H9 (cell line): ENCODE measurements at regions not wholly inside any gene's neighbourhood (a gene's known extent, or its start where the extent isn't known, plus 50 kb on each side); places are given as distances from the start of the nearest gene placed in this dataset.

Experiments
- DNase-seq: peaks from one replicate; pipeline ENCODE4 v3.0.0-alpha.2; 2017
- H2AFZ ChIP-seq: one replicate; pipeline ENCODE4 v1.6.1; 2013; ENCODE audit warnings: mild to moderate bottlenecking, low read length, control low read depth, moderate library complexity
- H2AK5ac ChIP-seq: 2 replicates; pipeline ENCODE4 v1.6.1; 2013; ENCODE audit warnings: low read length, control low read depth, mixed read lengths; ENCODE audit not compliant: insufficient read length
- H2BK120ac ChIP-seq: one replicate; pipeline ENCODE4 v1.6.1; 2013; ENCODE audit warnings: low read depth, mild to moderate bottlenecking, low read length, control low read depth, inconsistent platforms; ENCODE audit not compliant: poor library complexity, severe bottlenecking
- H2BK12ac ChIP-seq: 2 replicates; pipeline ENCODE4 v1.6.1; 2013; ENCODE audit warnings: low read length, control low read depth, mixed read lengths, low read depth; ENCODE audit not compliant: insufficient read length
- H2BK15ac ChIP-seq: 2 replicates; pipeline ENCODE4 v1.6.1; 2013; ENCODE audit warnings: low read depth, low read length, control low read depth
- H2BK20ac ChIP-seq: one replicate; pipeline ENCODE4 v1.6.1; 2013; ENCODE audit warnings: low read depth, mild to moderate bottlenecking, low read length, control low read depth, inconsistent platforms; ENCODE audit not compliant: poor library complexity, severe bottlenecking
- H2BK5ac ChIP-seq: 2 replicates; pipeline ENCODE4 v1.6.1; 2013; ENCODE audit warnings: low read length, control low read depth, mixed read lengths; ENCODE audit not compliant: insufficient read length
- H3K14ac ChIP-seq: 2 replicates; pipeline ENCODE4 v1.6.1; 2013; ENCODE audit warnings: low read length, control low read depth; ENCODE audit not compliant: insufficient read depth
- H3K18ac ChIP-seq: 2 replicates; pipeline ENCODE4 v1.6.1; 2013; ENCODE audit warnings: low read depth, mild to moderate bottlenecking, mixed read lengths, low read length, control low read depth; ENCODE audit not compliant: insufficient read length
- H3K23ac ChIP-seq: 2 replicates; pipeline ENCODE4 v1.6.1; 2013; ENCODE audit warnings: low read length, control low read depth, mixed read lengths, low read depth; ENCODE audit not compliant: insufficient read length
- H3K23me2 ChIP-seq: 2 replicates; pipeline ENCODE4 v1.6.1; 2013; ENCODE audit warnings: low read depth, mild to moderate bottlenecking, mixed read lengths, low read length, control low read depth; ENCODE audit not compliant: insufficient read length, poor library complexity, severe bottlenecking
- H3K27ac ChIP-seq: 2 replicates; pipeline ENCODE4 v1.5.1; 2013; ENCODE audit warnings: low read length, control low read depth, mixed read lengths, low read depth; ENCODE audit not compliant: insufficient read length
- H3K27me3 ChIP-seq: 2 replicates; pipeline ENCODE4 v1.6.1; 2013; ENCODE audit warnings: low read length, control low read depth, inconsistent platforms; ENCODE audit not compliant: insufficient read depth
- H3K4ac ChIP-seq: 2 replicates; pipeline ENCODE4 v1.6.1; 2013; ENCODE audit warnings: low read depth, mild to moderate bottlenecking, control low read depth, inconsistent platforms, low read length, moderate library complexity
- H3K4me1 ChIP-seq: 2 replicates; pipeline ENCODE4 v1.6.1; 2013; ENCODE audit warnings: low read length, control low read depth, inconsistent platforms; ENCODE audit not compliant: insufficient read depth
- H3K4me2 ChIP-seq: 2 replicates; pipeline ENCODE4 v1.6.1; 2013; ENCODE audit warnings: low read length, control low read depth, mixed read lengths; ENCODE audit not compliant: insufficient read length, insufficient read depth
- H3K56ac ChIP-seq: 2 replicates; pipeline ENCODE4 v1.6.1; 2013; ENCODE audit warnings: low read depth, mild to moderate bottlenecking, mixed read lengths, low read length, control low read depth; ENCODE audit not compliant: insufficient read length
- H3K79me1 ChIP-seq: 2 replicates; pipeline ENCODE4 v1.6.1; 2013; ENCODE audit warnings: low read depth, mild to moderate bottlenecking, moderate library complexity, low read length, control low read depth, inconsistent platforms; ENCODE audit not compliant: insufficient read depth, poor library complexity, severe bottlenecking
- H3K79me2 ChIP-seq: 2 replicates; pipeline ENCODE4 v1.6.1; 2013; ENCODE audit warnings: low read length, control low read depth, inconsistent platforms; ENCODE audit not compliant: insufficient read depth
- H3K9ac ChIP-seq: 2 replicates; pipeline ENCODE4 v1.6.1; 2013; ENCODE audit warnings: low read length, control low read depth, mixed read lengths; ENCODE audit not compliant: insufficient read length; ENCODE audit errors: extremely low read depth
- H3K9me3 ChIP-seq: one replicate; pipeline ENCODE4 v1.6.1; 2013; ENCODE audit warnings: low read depth, low read length, inconsistent platforms; ENCODE audit not compliant: control insufficient read depth
- H3T11ph ChIP-seq: one replicate; pipeline ENCODE4 v1.6.1; 2013; ENCODE audit warnings: mild to moderate bottlenecking, low read length, control low read depth, inconsistent platforms
- H4K20me1 ChIP-seq: one replicate; pipeline ENCODE4 v1.6.1; 2013; ENCODE audit not compliant: control insufficient read depth, insufficient read length, insufficient read depth
- H4K5ac ChIP-seq: 2 replicates; pipeline ENCODE4 v1.6.1; 2013; ENCODE audit warnings: low read depth, mild to moderate bottlenecking, mixed read lengths, low read length, control low read depth; ENCODE audit not compliant: insufficient read length
- H4K8ac ChIP-seq: replicated peaks from 2 replicates; pipeline ENCODE4 v1.6.1; 2013; ENCODE audit warnings: low read length, control low read depth, mixed read lengths, low read depth; ENCODE audit not compliant: insufficient read length
- H4K91ac ChIP-seq: 2 replicates; pipeline ENCODE4 v1.6.1; 2013; ENCODE audit warnings: low read depth, mild to moderate bottlenecking, moderate library complexity, mixed read lengths, low read length, control low read depth; ENCODE audit not compliant: insufficient read length
- H3K27ac Mint-ChIP-seq, 3 experiments: 2 replicates in 2 of 3; 3 replicates in 1 of 3; pipeline ENCODE4 v1.8.0; 2020 to 2021; ENCODE audit warnings: mixed read lengths in 3 of 3, mild to moderate bottlenecking in 1 of 3, moderate library complexity in 1 of 3
- H3K27me3 Mint-ChIP-seq: 2 replicates; pipeline ENCODE4 v1.8.0; 2021; ENCODE audit warnings: low read depth, mild to moderate bottlenecking, moderate library complexity, mixed read lengths
- H3K36me3 Mint-ChIP-seq, 3 experiments: 2 replicates in 2 of 3; 3 replicates in 1 of 3; pipeline ENCODE4 v1.8.0; 2020 to 2021; ENCODE audit warnings: low read depth in 3 of 3, mixed read lengths in 3 of 3; ENCODE audit not compliant: insufficient read depth in 1 of 3
- H3K4me1 Mint-ChIP-seq, 2 experiments: 2 replicates each; pipeline ENCODE4 v1.8.0; 2020; ENCODE audit warnings: mixed read lengths in 2 of 2
- H3K4me3 Mint-ChIP-seq, 2 experiments: 2 replicates in 1 of 2; 3 replicates in 1 of 2; pipeline ENCODE4 v1.8.0; 2020 to 2021; ENCODE audit warnings: mild to moderate bottlenecking in 2 of 2, mixed read lengths in 2 of 2, moderate library complexity in 1 of 2
- H3K9me3 Mint-ChIP-seq, 2 experiments: 2 replicates in 1 of 2; 3 replicates in 1 of 2; pipeline ENCODE4 v1.8.0; 2020; ENCODE audit warnings: mild to moderate bottlenecking in 2 of 2, mixed read lengths in 2 of 2, moderate library complexity in 1 of 2
- CTCF ChIP-seq: fragments of 200-600 bp; sonication (generic); conservative IDR thresholded peaks from 3 replicates; pipeline ENCODE4 v1.8.0; 2021; ENCODE audit warnings: antibody characterized with exemption, mild to moderate bottlenecking
- WGBS: extraction: QIAGEN DNeasy Blood & Tissue Kit; methylation state at CpG from one replicate; pipeline ENCODE4 v1.1.7; 2013; ENCODE audit warnings: missing lambda C conversion rate, low lambda C conversion rate, mixed read lengths; ENCODE audit not compliant: insufficient read length; ENCODE audit errors: extremely low coverage; 5-methylcytosine and 5-hydroxymethylcytosine counted together

DNA sequence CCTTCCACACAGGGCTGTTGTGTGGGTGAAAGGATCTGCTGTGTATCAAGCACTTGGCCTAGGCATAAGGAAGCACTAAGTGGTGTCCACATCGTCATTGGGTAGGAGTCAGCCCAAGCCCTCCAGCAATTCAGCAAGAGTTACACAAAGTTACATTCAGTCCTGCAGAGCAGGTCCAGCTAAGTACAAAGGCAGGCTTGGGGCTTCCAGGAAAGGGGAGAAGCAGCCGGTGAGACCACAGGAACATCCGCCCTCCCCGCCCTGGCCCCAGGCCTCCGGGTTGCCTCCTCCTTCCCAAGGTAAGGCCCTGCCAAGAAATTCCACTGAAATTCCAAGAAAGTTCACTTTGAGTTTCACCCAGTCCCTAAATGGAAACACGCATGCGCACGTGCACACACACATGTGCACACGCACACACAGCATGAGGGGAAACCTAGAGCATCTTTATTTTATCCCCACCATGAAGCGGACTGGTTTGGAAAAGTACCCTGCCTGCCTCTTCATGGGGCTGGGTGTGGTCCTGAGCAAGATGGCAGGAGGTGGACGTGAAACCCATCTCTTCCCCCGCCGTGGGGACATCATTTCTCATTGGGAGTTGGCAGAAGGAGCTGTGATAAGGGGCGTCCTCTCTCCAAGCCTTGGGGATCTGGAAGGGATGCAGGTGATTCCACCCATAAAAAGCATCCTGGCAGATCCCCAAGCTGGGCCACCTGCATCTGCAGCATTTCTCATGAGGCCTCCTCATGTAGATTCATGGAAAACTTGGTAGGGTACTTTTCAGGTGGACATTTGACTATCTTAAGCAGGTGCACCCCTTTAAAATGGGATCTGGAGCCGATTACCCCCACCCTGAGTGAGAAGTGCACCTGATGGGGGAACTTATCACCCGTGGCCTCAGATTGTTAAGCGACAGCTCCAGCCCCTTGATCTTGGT lies 69.1 kb upstream of the NANOS1 start:
- no peak overlapping the region for H3K27ac Mint-ChIP-seq
- no peak overlapping the region for H3K4me3 Mint-ChIP-seq
- no peaks in the 10 kb centered on the region for H3K4me1 ChIP-seq
- no peak overlapping the region for H2BK120ac ChIP-seq
- WGBS: no CpG with 5 or more reads among the region's 17 CpGs
- no peak overlapping the region for H2BK15ac ChIP-seq
- no peak overlapping the region for H4K5ac ChIP-seq
- H3K27me3 Mint-ChIP-seq: no peaks in the 10 kb centered on the region
- no peak overlapping the region for H3K23ac ChIP-seq
- TF ChIP-seq CTCF: no peak
- H3K4me1 Mint-ChIP-seq: peaks cover 10 to 22% of the 10 kb centered on the region in 2 experiments
- no peak overlapping the region for H3K4me2 ChIP-seq
- no peaks in the 10 kb centered on the region for H3K36me3 Mint-ChIP-seq
- H2AK5ac ChIP-seq: no peak overlapping the region
- H3K79me1 ChIP-seq: no peaks in the 10 kb centered on the region
- H3K56ac ChIP-seq: no peak overlapping the region
- H3K14ac ChIP-seq: no peak overlapping the region
- H2BK12ac ChIP-seq: no peak overlapping the region
- no peaks in the 10 kb centered on the region for H3K79me2 ChIP-seq
- H3K4ac ChIP-seq: no peak overlapping the region
- no peak overlapping the region for H3K27ac ChIP-seq
- H2BK20ac ChIP-seq: no peak overlapping the region
- H2BK5ac ChIP-seq: no peak overlapping the region
- no peak overlapping the region for H3T11ph ChIP-seq
- no peak overlapping the region for H3K18ac ChIP-seq
- no peaks in the 10 kb centered on the region; a peak in 1 of 5 replicates for H3K9me3 Mint-ChIP-seq
- H4K8ac ChIP-seq: no peak overlapping the region
- no peaks in the 10 kb centered on the region for H3K23me2 ChIP-seq
- peak; percentile 23 for DNase-seq
- no peaks in the 10 kb centered on the region for H3K9me3 ChIP-seq
- no peaks in the 10 kb centered on the region for H3K27me3 ChIP-seq
- no peaks in the 10 kb centered on the region for H4K20me1 ChIP-seq
- H4K91ac ChIP-seq: no peak overlapping the region
- no peak overlapping the region for H2AFZ ChIP-seq
- H3K9ac ChIP-seq: no peak overlapping the region
